ENCODE measurements at regions not wholly inside any gene's neighbourhood (a gene's known extent, or its start where the extent isn't known, plus 50 kb on each side); places are given as distances from the start of the nearest gene placed in this dataset.

DNA sequence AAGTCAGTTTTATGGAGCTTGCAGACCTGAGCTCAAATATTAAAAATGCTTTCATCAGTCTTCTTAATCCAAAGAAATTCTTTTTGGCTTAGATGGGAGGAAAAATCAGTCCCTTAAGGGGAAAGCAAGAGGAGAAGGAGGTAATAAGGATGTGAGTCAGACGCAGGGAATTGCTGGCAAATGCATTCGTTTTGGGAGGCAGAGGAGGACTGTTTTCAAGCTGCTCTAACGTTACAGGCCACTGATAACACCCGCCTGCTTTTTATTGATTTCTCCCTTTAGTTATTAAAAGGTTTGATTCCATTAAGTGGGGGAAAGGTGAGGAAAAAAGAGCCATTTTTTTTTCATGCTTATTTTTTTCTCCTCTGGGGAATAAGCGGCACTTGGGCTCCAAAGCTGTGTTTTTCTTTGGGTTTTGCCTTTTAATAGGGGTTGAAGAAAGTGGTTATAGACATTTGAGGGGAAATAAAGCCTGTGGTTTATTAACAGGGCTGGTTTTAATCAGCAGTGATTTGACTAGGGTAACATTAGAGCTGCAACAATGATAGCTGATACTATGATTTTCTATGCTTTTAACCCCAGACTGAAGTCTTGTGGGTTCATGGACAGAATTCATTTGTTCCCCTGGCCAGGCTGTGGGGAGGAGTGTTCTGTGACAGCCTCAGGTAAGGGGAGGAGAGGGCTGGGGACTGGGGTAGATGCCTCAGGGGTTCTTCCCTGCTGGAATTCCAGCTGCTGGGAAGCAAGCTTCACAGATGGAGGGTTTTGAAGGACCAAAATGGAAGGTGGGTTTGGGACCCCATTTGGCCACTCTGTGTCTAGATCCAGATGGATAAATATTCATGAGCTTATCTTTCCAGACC is 225.2 kb downstream of the GAS1 start:
- DNase-seq: no peak

DNA sequence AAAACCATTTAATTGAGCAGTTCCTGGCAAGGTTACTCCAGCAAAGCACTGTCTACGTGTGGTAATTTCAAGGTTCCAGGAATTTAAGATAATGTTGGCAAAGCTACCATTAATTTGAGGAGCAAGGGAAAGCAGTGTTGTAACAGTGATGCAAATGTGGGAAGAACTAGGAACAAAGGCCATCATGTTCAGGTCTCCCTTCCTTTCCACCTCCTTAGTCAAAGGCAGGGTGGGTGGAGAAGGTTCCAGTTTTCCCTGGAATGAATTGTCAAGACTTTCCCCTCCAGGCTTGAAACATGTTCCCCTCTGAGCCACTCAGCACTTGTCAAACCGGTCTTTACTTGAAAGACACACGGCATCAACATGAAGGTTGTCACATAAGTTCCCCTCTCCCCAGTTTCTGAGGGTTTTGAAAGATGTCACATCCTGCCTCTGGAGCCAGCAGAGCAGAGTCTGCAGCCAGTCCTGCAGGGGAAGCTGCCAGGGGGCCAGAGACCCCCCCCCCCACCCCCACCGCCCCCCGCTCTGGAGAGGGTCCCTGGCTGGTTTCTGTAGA is 226.0 kb downstream of the GAS1 start:
- no peak for DNase-seq

DNA sequence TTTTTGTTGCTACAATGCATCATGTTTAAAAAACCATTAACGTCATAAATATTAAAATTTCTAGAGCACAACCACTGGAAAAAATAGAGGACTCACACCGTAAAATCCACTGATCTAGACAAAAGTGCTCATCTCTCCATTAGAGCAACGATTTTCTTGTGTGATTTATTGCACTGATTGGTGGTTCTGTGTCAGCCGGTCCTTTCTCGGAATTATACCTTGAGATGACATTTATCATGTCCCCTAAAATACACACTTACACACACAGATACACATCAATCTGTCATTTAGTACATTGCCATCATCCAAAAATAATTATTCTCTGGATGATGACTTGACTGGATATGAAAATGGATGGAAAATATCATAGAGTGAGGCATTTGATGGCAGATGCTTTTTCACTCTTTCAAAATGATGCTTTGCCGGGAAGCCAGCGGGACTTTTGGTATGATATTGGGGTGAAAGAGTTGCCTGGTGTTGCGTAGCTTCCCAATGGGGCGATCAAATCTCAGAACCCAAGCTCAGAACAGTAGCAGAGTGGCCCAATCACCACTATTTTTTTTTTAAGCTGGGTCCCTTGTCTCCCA is 226.6 kb downstream of the GAS1 start:
- no peak for DNase-seq

DNA sequence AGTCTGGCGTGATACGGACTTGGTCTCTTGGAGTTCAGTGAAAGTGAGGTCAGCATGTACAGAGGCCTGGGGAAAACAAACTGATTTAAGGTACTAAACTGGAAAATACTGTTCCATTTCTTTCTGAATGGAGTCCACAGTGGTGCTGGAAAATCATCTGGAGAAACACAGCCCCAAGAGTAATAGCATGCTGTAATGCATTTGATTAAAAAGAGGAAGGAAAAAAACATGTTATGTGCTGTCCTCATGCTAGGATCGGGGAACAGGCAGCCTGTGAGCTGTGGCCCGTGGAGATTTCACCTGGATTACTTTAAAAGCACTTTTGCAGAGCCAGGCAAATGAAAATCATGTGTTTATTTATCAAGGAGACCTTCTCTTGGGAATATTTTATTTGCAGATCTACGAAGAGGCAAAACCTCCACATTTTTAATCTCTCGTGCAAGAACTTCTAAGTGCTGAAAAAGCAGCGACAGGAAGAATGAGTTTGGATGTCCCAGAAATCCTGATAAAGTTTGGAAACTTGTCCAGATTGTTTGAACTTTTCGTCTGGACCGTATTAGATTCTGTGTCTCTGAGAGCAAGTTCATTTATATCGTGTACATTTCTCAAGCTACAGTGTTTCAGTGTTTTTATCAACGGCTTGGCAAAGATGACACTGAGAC is 228.8 kb downstream of the GAS1 start:
- no peak for DNase-seq

DNA sequence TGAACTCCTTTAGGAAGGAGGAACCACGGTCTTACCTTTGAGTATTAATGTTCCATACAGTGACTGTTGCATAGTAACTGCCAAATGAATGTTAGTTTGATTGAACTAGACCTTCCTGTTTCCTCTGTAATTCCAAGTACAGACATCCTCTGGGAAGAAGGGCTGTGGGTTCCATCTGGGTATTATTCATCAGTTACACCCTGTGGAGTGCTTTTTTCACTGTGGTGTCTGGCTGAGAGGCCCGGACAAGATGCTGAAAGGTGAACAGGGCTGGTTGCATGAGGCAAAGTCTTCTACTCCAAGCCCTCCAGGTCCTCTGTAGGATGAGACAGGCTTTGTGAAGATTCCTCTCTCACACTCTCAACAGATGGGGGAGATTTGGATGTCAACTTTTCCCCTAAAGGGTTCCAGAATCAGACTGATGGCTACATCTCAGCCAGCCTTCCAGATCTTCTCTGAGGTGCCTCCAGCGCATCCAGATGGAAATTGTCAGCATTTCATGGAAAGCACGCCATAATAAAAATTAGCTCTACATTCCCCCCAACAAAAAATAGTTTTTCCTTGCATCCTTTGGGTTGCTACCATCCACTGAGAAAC is 230.9 kb downstream of the GAS1 start:
- no peak for DNase-seq

DNA sequence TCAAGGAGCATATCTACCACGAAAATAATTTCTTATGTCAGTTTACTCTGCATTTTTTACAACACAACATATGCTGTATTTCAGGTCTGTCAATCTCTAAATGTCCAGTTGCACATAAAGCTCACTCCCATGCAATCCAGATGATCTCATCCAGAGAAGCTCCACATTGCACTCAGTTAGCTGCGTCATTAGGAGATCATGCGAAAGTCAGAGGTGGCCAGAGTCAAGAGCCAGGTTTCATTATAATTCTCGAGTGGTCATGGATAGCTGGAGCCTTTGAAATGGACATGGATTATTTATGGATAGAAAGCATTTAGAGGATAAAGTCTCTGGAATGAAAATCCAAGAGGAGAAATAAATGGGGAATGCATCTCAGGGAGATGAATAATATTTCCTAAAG is 232.3 kb downstream of the GAS1 start:
- no peak for DNase-seq

DNA sequence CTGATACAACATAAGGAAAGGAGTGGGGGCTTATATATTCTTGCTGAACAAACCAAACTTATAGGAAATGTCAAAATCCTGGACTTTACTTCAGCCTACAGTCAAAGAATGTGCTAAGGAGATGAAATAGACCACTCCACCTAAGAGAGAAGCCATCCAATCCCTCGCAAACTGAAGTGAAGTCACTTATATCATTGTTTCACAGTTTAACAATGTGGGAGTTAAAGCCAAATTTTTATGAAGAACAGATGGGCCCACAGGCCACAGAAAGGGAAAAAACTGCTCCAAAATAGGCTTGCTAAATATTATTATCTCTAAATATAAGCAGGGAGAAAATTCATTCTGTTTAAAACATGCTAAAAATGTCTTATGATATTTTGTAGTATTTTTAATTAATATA is 233.3 kb downstream of the GAS1 start:
- no peak for DNase-seq

DNA sequence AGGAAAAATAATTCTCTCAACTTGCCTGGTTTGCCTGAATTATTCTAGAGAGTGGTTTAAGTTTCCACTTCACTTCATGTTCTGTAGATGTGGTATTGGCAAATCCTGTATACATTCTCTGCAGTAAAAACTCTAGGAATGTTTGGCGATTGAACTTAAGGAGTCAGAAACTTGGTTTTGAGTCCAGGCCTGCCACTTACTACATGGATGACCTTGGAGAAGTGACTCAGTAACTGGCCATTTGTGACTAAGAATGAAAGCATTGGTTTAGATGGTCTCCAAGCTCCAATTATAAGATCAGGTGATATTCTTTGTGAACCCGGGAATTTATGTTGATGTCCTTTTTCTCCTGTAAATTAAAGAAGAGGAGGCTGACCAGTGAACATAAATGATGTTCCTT is 233.8 kb downstream of the GAS1 start:
- no peak for DNase-seq

DNA sequence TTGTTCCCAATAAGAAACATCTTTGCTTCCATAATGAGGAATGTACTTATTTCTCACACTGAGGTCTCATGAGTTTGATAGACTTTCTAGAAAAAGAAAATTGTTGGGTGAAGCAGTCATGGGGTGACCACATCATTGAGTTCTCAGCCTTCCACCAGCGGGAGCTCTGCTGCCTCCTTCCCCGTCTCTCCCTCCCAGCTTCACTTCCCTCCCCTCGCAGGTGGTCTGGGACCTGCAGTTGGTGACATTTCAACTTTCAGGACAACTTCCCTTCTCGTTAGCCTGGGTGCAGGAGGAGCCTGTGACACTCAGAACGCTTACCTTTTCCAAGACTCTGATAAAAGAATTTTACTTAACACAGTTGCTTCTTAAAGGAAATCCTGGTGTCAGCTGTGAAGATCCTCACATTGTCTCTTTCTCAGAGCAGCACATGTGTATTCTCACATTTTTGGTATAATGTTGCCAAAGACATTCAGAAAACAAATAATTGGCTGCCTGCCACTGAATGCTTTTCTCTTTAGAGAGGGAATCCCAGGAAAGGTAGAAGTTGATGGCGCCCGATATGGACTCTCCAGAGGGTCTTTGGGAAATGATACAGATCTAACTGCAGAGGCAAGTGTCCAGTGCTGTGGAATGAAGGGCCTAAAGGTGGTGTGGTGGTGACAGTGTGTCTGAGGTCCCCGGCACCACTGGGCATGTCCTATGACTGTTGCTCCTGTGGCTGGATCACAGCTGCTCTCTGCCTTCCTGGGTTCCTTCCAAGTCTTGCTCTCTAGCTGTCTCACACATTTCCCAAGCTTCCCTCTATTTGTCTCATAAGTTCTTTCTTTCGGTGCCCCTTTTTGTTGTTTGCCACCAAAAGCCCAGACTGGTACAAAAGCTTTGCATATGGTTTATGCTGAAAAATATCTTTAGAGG is 238.1 kb downstream of the GAS1 start:
- no peak for DNase-seq

DNA sequence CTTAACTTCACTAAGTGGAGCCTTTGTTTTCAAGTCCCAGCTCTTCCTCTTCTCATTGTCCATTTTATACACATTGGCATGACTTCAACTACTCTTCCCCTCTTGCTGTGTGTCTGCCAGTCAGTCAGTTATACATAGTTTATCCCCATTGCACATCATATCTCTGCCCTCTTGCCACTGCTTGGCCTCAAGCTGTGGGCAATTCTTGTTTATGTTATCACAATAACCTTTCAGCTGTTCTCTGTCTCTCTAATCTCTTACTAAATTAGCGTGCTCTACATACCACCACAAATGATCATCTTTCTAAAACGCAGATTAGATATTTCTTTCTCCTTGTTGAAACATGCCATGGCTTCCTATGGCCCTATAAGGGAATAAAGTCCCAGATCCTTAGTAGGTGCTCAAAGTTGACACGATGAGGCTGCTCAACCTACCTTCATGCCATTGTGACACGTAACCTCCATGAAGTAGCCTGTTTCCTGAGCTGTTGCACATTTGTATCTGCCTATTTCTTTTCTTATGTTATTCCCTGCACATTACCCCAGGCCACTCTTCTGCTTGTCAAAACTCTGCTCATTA is 239.3 kb downstream of the GAS1 start:
- no peak for DNase-seq

DNA sequence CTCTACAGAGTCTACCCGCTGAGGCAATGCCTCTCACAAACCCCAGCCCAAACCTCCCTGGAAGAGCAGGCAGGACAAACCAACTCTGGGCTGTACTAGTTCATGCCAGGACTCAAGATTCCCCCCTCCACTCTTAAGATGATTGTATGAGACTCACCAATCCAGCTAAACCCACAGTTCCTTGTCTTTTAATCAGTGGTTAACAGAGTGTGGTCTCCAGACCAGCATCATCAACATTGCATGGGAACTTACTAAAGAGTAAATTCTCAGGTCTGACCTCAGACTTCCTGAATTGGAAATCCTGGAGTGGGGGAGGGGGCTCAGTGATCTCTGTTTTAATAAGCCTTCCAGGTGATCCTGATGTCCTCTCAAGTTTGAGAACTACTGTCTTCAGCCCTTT is 240.9 kb downstream of the GAS1 start:
- no peak for DNase-seq

DNA sequence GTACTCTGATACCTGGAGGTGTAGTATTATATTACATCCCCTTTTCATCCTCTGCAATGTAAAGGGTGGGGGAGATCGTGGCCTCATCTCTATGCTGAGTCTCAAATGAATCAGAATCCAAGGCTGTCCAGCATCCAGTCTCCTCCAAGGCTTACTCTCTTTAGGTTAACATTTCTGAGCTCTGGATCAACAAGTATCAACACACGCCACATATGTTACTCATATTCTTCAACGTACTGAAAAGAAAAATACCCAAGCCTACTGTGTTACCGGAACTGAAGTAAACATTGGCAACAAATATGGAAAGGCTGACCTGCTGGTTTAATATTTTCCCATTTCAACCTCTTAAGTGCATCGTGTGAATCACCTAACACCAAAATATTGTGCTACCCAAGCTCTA is 241.8 kb downstream of the GAS1 start:
- no peak for DNase-seq

DNA sequence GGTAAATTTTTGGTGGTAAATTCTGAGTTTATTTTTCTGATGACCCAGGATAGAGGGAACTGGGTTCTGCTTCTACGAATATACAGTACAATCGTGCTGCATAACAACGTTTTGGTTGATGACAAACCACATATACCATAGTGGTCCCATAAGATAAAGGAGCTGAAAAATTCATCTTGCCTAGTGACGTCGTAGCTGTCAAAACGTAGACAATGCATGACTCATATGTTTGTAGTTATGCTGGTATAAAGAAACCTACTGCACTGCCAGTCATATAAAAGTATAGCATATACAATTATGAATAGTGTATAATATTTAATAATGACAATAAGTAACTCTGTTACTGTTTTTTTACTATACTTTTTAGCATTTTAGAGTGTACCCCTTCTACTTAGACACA is 244.0 kb downstream of the GAS1 start:
- DNase-seq: no peak

DNA sequence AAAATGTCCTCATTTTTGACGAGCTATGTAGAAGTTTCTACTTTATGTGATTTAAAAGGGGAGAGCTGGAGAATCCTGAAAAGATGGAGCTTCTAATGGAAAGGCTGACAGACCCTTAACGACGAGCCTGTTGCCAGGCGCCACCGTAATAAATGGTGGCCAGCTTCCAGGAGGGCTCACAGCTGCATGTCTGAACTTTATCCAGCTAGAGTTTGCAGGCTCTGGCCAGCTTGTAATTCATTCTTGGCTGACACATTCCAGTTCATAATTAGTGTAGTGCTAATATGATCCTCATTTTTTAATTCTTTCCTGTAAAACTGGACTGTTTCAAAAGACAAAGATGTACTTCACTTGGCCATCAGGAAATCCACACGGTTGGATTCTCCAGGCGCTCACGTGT is 246.7 kb downstream of the GAS1 start:
- DNase-seq: no peak

DNA sequence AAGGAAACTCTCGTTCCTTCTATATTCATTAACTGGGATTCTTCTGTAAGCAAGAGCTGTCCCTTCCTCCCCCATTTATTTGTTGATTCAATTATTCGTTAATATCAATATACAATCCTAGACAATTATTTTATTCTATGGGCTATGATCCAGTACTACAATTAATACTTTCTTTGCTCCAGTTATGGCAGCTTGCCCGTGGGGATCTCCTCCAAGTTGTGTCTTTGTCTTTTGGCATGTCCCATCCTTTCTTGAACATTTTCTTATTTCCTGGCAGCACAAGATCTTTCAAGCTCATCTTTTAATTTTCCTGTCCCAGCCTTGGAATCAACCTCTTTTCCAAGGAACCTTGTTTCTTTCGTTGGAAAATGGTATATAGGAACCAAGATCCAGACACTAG is 249.3 kb downstream of the GAS1 start:
- DNase-seq: no peak

DNA sequence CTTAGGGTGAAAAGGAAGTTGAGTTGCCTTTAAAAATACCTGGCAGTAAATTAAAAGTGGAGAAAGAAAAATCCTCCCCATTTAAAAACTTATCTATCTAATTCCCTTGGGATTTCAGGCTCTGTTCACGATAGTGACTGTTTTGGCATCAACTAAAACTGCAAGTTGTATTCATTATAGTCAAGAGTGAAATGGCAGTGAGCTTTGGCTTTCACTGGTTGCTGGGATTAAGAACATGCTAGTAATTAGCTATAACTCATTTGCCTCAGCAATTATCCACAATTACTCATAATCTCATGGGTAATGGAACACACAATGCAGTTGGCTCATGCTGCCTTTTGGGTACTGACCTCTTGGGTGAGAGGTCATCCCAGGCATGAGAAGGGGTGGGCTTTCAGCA is 250.1 kb downstream of the GAS1 start:
- no peak for DNase-seq

DNA sequence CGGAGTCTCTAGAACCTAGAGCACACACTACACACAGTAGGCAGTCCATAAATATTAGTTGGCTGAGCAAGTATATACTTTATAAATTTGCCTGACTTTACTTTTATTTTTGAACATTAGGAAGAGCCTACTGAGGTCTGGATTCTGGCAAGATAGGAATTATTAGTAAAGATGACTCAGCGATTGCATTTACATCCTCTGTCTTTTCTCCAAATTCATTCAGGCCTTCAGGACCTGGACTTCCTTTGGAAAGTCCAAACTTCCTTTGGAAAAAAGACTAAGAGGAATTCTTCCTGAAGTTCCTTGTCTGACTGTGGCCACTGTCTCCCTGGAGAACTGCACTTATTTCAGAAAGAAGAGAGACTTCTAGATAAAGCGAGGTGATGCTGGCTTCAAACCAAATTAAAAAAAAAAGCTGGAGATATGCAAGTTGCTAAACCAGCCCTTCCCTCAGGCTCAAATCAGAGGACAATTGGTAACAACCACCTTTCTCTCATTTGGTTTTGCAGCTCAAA is 251.3 kb downstream of the GAS1 start:
- no peak for DNase-seq

DNA sequence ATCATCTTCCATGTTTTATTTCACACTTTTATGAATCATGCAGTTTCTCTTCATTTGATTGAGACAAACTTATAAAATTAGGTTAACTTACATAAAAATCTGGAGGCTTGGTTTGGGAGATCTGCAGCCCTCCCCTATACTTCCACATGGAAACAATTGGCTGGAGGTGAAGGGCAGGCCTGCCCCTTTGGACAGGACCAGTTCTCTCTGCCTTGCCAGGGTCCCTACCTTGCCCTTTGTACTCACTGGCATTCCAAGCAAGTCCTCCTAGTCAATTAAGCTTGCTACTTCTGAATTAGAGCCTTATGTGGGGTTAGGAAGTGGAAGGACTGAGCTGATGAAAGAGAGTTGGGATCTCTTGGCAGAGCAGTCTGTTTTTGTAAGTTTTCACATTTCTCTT is 257.3 kb downstream of the GAS1 start:
- DNase-seq: no peak

DNA sequence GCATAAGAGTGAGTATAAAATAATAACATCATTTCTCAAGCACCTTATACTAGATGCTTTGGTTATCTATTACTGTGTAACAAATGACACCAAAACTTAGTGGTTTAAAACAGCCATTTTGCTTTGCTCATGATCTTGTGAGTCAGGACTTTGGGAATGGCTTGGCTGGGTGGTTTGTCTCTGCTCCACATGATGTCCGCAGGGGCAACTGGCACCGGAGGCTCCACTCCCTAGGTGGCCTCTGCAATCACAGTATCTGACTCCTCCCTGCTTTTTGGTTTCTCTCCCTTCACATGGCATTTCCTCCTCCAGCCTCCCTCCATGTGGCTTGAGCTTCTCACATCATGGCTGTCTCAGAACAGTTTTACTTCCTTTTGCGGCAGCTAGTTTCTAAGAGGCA is 259.5 kb downstream of the GAS1 start:
- no peak for DNase-seq

DNA sequence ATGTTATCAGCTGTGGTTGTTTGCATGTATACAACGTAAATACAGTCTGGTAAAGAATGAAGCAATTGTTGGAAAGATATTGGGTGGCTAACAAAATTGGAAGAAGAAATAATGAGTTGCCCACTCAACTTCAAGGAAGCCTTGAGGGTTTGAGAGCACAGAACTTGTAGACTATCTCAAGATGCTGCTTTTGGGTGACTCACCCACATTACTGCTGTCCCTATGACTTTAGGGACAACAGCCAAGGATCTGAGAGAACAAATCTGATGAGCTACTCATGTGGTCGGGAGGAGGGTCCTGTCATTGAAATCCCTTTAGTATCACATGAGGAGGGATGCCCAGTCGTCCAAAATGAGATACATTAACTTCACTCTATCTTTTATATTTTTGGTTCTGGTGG is 261.8 kb downstream of the GAS1 start:
- DNase-seq: no peak

DNA sequence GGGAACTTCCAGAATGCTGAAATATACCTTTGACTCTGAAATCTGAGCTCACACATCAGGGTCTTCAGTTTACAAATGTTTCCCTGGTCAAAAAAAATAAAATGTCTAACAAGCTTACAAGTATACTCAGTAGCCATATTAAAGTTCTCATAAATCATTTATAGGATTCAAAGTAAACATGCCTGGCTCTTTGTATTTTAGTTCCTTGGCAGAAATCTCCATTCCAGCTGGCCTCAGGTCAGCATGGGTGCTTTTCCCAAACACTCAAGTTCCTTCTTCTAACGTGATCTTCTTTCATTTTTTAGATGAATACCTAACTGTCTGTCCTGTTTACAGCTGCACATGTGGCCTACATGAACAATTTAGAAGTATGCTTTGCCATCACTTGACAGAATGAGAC is 263.2 kb downstream of the GAS1 start:
- DNase-seq: no peak

DNA sequence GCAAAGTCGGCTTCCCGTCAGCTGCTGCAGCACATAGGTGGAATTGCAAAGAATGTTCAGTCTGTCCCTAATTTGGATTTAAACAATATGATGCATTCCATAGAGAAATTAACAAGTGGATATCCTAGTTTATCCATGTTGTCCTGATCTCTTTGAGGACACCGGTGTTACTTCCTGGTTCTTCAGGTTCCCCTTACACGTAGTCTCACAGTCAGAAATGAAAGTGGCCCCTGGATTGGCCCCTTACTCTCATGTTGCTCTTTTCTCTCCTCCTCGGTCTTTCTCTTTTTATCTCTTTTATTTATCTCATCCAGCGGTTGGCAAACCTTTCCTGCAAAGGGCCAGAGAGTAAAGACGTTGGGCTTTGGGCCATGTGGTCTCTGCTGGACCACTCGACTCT is 265.1 kb downstream of the GAS1 start:
- DNase-seq: no peak
